Esophagus squamous epithelium (tissue), 4 donors: ENCODE measurements at regions not wholly inside any gene's neighbourhood (a gene's known extent, or its start where the extent isn't known, plus 50 kb on each side); places are given as distances from the start of the nearest gene placed in this dataset.

ENCODE experiments used
- POLR2A ChIP-seq, 4 donors: fragments of 450-650 bp; IDR thresholded peaks; one replicate each; pipeline ENCODE4 v1.6.1; 2017; ENCODE audit warnings: antibody characterized with exemption in 4 of 4, mild to moderate bottlenecking in 4 of 4, moderate library complexity in 3 of 4
- TF ChIP-seq, protein P1 (sequence below), 6 experiments: fragments of 450-650 bp in 4 of 6; fragments of 200-600 bp in 2 of 6; sonication (generic) in 2 of 6; IDR thresholded peaks; one replicate each; pipeline ENCODE4 v1.5.1; 2016 to 2019; ENCODE audit warnings: antibody characterized with exemption in 6 of 6, mild to moderate bottlenecking in 4 of 6, moderate library complexity in 4 of 6

DNA sequence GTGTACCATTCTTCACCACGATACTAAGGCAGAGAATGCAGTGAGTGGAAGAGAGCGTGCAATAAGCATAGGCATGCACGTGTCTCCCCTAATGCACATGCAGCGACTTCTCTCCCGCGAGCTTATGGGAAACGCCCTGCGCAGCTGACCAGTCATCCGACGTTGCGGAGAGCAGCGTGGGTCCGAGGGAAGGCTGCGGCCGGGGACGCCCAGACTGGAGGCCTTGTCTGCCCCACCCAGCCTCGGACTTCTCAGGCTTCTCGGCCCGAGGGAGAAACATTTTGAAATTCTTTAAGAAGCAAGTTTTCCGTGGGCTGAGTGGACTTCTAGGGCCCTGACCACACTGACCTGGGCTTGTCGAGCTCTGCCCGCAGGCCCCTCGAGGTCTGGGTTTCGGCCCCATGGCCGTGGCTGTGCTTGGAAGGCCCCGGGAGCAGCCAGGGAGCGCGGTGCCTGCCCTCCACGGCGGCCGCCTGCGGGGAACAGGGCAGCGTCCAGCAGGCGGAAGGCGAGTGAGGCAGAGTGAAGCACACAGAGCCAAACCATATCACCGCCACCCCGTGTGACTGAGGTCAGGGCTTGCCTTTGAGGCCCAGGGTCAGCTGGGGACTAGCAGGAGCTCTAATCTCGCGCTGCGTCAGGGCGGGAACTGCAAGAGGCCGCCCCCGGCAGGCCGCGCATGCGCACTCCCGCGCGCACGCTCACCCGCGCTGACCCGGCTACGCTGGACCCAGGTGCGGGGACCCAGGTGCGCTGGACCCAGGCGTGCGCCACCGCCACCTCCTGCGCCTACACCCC is 60.0 kb upstream of the IRX1 start:
- TF ChIP-seq, protein P1, sequence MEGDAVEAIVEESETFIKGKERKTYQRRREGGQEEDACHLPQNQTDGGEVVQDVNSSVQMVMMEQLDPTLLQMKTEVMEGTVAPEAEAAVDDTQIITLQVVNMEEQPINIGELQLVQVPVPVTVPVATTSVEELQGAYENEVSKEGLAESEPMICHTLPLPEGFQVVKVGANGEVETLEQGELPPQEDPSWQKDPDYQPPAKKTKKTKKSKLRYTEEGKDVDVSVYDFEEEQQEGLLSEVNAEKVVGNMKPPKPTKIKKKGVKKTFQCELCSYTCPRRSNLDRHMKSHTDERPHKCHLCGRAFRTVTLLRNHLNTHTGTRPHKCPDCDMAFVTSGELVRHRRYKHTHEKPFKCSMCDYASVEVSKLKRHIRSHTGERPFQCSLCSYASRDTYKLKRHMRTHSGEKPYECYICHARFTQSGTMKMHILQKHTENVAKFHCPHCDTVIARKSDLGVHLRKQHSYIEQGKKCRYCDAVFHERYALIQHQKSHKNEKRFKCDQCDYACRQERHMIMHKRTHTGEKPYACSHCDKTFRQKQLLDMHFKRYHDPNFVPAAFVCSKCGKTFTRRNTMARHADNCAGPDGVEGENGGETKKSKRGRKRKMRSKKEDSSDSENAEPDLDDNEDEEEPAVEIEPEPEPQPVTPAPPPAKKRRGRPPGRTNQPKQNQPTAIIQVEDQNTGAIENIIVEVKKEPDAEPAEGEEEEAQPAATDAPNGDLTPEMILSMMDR (IDR thresholded peaks at IDR 0.05) = no peak
- no peak for TF ChIP-seq POLR2A (IDR thresholded peaks at IDR 0.05)
